ENCODE measurements at regions not wholly inside any gene's neighbourhood (a gene's known extent, or its start where the extent isn't known, plus 50 kb on each side); places are given as distances from the start of the nearest gene placed in this dataset.

GRCh38 chr9:82593501-82593900, 469.4 kb downstream of the RASEF start:
- Histone ChIP-seq H3K36me3 (ENCODE audit: insufficient read depth in 1 of 2, low read depth in 1 of 2) (no peaks in the 10 kb centered on the region), H3K9me3 (no peaks in the 10 kb centered on the region), H3K4me3 (no peak overlapping the region), H3K4me1 (no peaks in the 10 kb centered on the region), H3K27ac (no peak overlapping the region), H3K27me3 (ENCODE audit: insufficient read depth in 3 of 3, low read length in 2 of 3) (peaks cover 0 to 2% (median 0%) of the 10 kb centered on the region in 3 donors)
- intact Hi-C loops (cut with DNase I) = no loop called here
- no peak for DNase-seq
- ATAC-seq = no peak
- TF ChIP-seq CTCF (IDR thresholded peaks at IDR 0.05) = no peak
- 53 to 63% (median 56%) methylated on average over 5 of the region's 5 CpGs for WGBS, 3 donors

- Histone ChIP-seq H3K27ac (no peak overlapping the region), H3K9me3 (no peaks in the 10 kb centered on the region), H3K4me3 (no peak overlapping the region), H3K4me1 (no peaks in the 10 kb centered on the region), H3K27me3 (ENCODE audit: insufficient read depth in 3 of 3, low read length in 2 of 3) (peaks cover 0 to 2% (median 0%) of the 10 kb centered on the region in 3 donors), H3K36me3 (ENCODE audit: insufficient read depth in 1 of 2, low read depth in 1 of 2) (no peaks in the 10 kb centered on the region)
- ATAC-seq (no peak), DNase-seq (no peak)
- intact Hi-C loops (cut with DNase I) = no loop called here
- no peak for TF ChIP-seq CTCF (IDR thresholded peaks at IDR 0.05)
- WGBS, 3 donors = 88 to 91% (median 90%) methylated on average over 12 of the region's 12 CpGs
Observed at GRCh38 chr9:82597241-82598203, 465.4 kb downstream of the RASEF start.

- H3K4me1 ChIP-seq = no peaks in the 10 kb centered on the region
- TF ChIP-seq CTCF (IDR thresholded peaks at IDR 0.05) = no peak
- DNase-seq (no peak), ATAC-seq (no peak)
- peaks cover 0 to 2% (median 0%) of the 10 kb centered on the region in 3 donors for H3K27me3 ChIP-seq (ENCODE audit: insufficient read depth in 3 of 3, low read length in 2 of 3)
- no peaks in the 10 kb centered on the region for H3K36me3 ChIP-seq (ENCODE audit: insufficient read depth in 1 of 2, low read depth in 1 of 2)
- H3K9me3 ChIP-seq = no peaks in the 10 kb centered on the region
- no peak overlapping the region for H3K27ac ChIP-seq
- WGBS, 3 donors = 57 to 70% (median 59%) methylated on average over 6 of the region's 6 CpGs
- intact Hi-C loops (cut with DNase I) = no loop called here
- no peak overlapping the region for H3K4me3 ChIP-seq
Observed at GRCh38 chr9:82598241-82599039, 464.5 kb downstream of the RASEF start.

GRCh38 chr9:82599336-82599949, 463.5 kb downstream of the RASEF start:
- intact Hi-C loops (cut with DNase I) = no loop called here
- H3K4me1 ChIP-seq = no peaks in the 10 kb centered on the region
- no peak overlapping the region for H3K27ac ChIP-seq
- H3K9me3 ChIP-seq = no peaks in the 10 kb centered on the region
- H3K4me3 ChIP-seq = no peak overlapping the region
- no peak for TF ChIP-seq CTCF (IDR thresholded peaks at IDR 0.05)
- peaks cover 0 to 2% (median 0%) of the 10 kb centered on the region in 3 donors for H3K27me3 ChIP-seq (ENCODE audit: insufficient read depth in 3 of 3, low read length in 2 of 3)
- DNase-seq = no peak
- WGBS, 3 donors = 83 to 85% (median 85%) methylated on average over 2 of the region's 2 CpGs
- no peak for ATAC-seq
- H3K36me3 ChIP-seq (ENCODE audit: insufficient read depth in 1 of 2, low read depth in 1 of 2) = no peaks in the 10 kb centered on the region

Data from psoas muscle (tissue), 7 donors.